Hepatocyte (in vitro differentiated cells): ENCODE measurements at regions not wholly inside any gene's neighbourhood (a gene's known extent, or its start where the extent isn't known, plus 50 kb on each side); places are given as distances from the start of the nearest gene placed in this dataset.

Source experiments
- CTCF ChIP-seq: fragments of 200-600 bp; sonication (generic); IDR thresholded peaks from 2 replicates; pipeline ENCODE4 v1.5.1; 2016; ENCODE audit warnings: antibody characterized with exemption, mild to moderate bottlenecking; ENCODE audit not compliant: poor library complexity
- EZH2phosphoT487 ChIP-seq: fragments of 200-600 bp; sonication (generic); IDR thresholded peaks from one replicate; pipeline ENCODE4 v1.6.1; 2018; ENCODE audit warnings: antibody characterized with exemption, mild to moderate bottlenecking, low read depth, moderate library complexity; ENCODE audit not compliant: unreplicated experiment, severe bottlenecking

DNA sequence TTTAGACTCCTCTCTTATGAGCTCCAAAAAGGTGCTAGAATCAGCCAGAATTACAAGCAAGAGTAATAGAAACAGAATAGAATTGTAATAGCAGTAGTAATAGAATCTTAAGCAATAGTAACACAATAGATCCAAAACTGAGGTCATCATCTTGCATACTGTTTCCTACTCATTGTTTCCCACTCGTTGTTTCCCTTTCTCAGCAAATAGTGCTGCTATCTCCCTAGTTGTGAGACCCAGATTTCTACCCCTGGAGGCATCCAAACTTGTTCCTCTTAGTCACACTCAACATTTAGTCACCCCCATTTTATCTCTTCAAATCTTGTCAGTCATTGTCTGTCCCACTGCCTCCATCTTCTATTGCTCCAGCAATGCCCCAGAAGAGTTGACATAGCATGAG, 356.9 kb upstream of the MARCKS start:
- no peak for TF ChIP-seq CTCF
- no peak for TF ChIP-seq EZH2phosphoT487
